SU-DHL-6 (cell line): ENCODE measurements at regions not wholly inside any gene's neighbourhood (a gene's known extent, or its start where the extent isn't known, plus 50 kb on each side); places are given as distances from the start of the nearest gene placed in this dataset.

Experiments
- H2AFZ ChIP-seq: fragments of 200-600 bp; sonication (generic); 2 replicates; pipeline ENCODE4 v1.6.1; 2014; ENCODE audit warnings: low read depth, mild to moderate bottlenecking, moderate library complexity, mixed read lengths, antibody characterized with exemption, low read length; ENCODE audit not compliant: severe bottlenecking
- H3F3A ChIP-seq: fragments of 200-600 bp; shearing (Covaris generic); 2 replicates; pipeline ENCODE4 v1.6.0; 2016; ENCODE audit warnings: antibody characterized with exemption, mild to moderate bottlenecking; ENCODE audit not compliant: insufficient read depth
- H3K27ac ChIP-seq: fragments of 200-600 bp; sonication (generic); 2 replicates; pipeline ENCODE4 v1.5.1; 2016; ENCODE audit warnings: low read depth, mild to moderate bottlenecking, low read length, moderate library complexity, mixed read lengths
- H3K27me3 ChIP-seq: fragments of 200-600 bp; sonication (generic), shearing (Covaris generic); 2 replicates; pipeline ENCODE4 v1.6.0; 2014; ENCODE audit warnings: mild to moderate bottlenecking, low read length
- H3K36me3 ChIP-seq: fragments of 200-600 bp; sonication (generic); 2 replicates; pipeline ENCODE4 v1.6.1; 2014; ENCODE audit warnings: mild to moderate bottlenecking, low read length, mixed read lengths
- H3K4me2 ChIP-seq: fragments of 300-600, 200-600 bp; shearing (Covaris generic), sonication (generic); 2 replicates; pipeline ENCODE4 v1.6.0; 2014; ENCODE audit warnings: low read length, low read depth, mild to moderate bottlenecking; ENCODE audit not compliant: poor library complexity, severe bottlenecking
- H3K4me3 ChIP-seq: fragments of 200-600 bp; sonication (generic); 2 replicates; pipeline ENCODE4 v1.5.1; 2014; ENCODE audit warnings: antibody characterized with exemption, low read length, mild to moderate bottlenecking, mixed read lengths; ENCODE audit not compliant: insufficient read depth, poor library complexity, severe bottlenecking
- H3K79me2 ChIP-seq: fragments of 200-600 bp; sonication (generic); 2 replicates; pipeline ENCODE4 v1.6.1; 2014; ENCODE audit warnings: mild to moderate bottlenecking, low read length, moderate library complexity; ENCODE audit not compliant: insufficient read depth
- H3K9ac ChIP-seq: fragments of 200-600 bp; sonication (generic); 2 replicates; pipeline ENCODE4 v1.7.0; 2014; ENCODE audit warnings: mild to moderate bottlenecking, low read length
- H3K9me2 ChIP-seq: fragments of 200-600 bp; sonication (generic); replicated peaks from 2 replicates; pipeline ENCODE4 v1.6.1; 2014; ENCODE audit warnings: low read length; ENCODE audit not compliant: insufficient read depth
- H3K9me3 ChIP-seq: fragments of 200-600 bp; sonication (generic); 2 replicates; pipeline ENCODE4 v1.6.1; 2014; ENCODE audit warnings: low read length, mixed read lengths; ENCODE audit not compliant: insufficient read depth
- H4K20me1 ChIP-seq: fragments of 200-600 bp; sonication (generic); 2 replicates; pipeline ENCODE4 v1.6.1; 2014; ENCODE audit warnings: low read depth, mild to moderate bottlenecking, antibody characterized with exemption, low read length, moderate library complexity, mixed read lengths
- CTCF ChIP-seq: fragments of 200-600 bp; sonication (generic); IDR thresholded peaks from one replicate; pipeline ENCODE4 v1.5.1; 2017; ENCODE audit warnings: antibody characterized with exemption, mild to moderate bottlenecking, low read length, moderate library complexity; ENCODE audit not compliant: insufficient read depth, poor library complexity, severe bottlenecking
- EZH2phosphoT487 ChIP-seq: fragments of 200-600 bp; sonication (generic), shearing (Covaris generic); conservative IDR thresholded peaks from 2 replicates; pipeline ENCODE4 v1.6.1; 2018; ENCODE audit warnings: mild to moderate bottlenecking, antibody characterized with exemption, low read length, moderate library complexity, mixed read lengths

GRCh38 chr5:91264311-91265051, 118.6 kb downstream of the ARRDC3 start:
- Histone ChIP-seq H4K20me1 (no peaks in the 10 kb centered on the region), H3K4me3 (no peak overlapping the region), H3K4me2 (no peak overlapping the region), H3K9me3 (no peaks in the 10 kb centered on the region), H3K79me2 (no peaks in the 10 kb centered on the region), H2AFZ (no peak overlapping the region), H3K9me2 (no peaks in the 10 kb centered on the region), H3K27me3 (no peaks in the 10 kb centered on the region), H3K27ac (no peak overlapping the region), H3F3A (no peaks in the 10 kb centered on the region), H3K36me3 (no peaks in the 10 kb centered on the region), H3K9ac (no peak overlapping the region)
- TF ChIP-seq CTCF (no peak), EZH2phosphoT487 (no peak)

GRCh38 chr5:91263898-91264297, 119.2 kb downstream of the ARRDC3 start:
- no peaks in the 10 kb centered on the region for H3K36me3 ChIP-seq
- no peaks in the 10 kb centered on the region for H3K9me3 ChIP-seq
- H3K4me2 ChIP-seq: no peak overlapping the region
- H3F3A ChIP-seq: no peaks in the 10 kb centered on the region
- no peak overlapping the region for H3K27ac ChIP-seq
- H2AFZ ChIP-seq: no peak overlapping the region
- H3K9ac ChIP-seq: no peak overlapping the region
- no peak overlapping the region for H3K4me3 ChIP-seq
- H3K9me2 ChIP-seq: no peaks in the 10 kb centered on the region
- H3K79me2 ChIP-seq: no peaks in the 10 kb centered on the region
- H3K27me3 ChIP-seq: no peaks in the 10 kb centered on the region
- no peak for TF ChIP-seq EZH2phosphoT487
- no peak for TF ChIP-seq CTCF
- H4K20me1 ChIP-seq: no peaks in the 10 kb centered on the region

GRCh38 chr5:91257301-91257700, 125.8 kb downstream of the ARRDC3 start:
- Histone ChIP-seq H3K4me2 (no peak overlapping the region), H3K4me3 (no peak overlapping the region), H3K27ac (no peak overlapping the region), H3K79me2 (no peaks in the 10 kb centered on the region), H3K27me3 (no peaks in the 10 kb centered on the region), H3K9me3 (no peaks in the 10 kb centered on the region), H3K9me2 (no peaks in the 10 kb centered on the region), H2AFZ (no peak overlapping the region), H3F3A (no peaks in the 10 kb centered on the region), H3K9ac (no peak overlapping the region), H4K20me1 (no peaks in the 10 kb centered on the region), H3K36me3 (no peaks in the 10 kb centered on the region)
- no peak for TF ChIP-seq EZH2phosphoT487
- TF ChIP-seq CTCF: no peak
